SK-N-MC (cell line): ENCODE measurements at regions not wholly inside any gene's neighbourhood (a gene's known extent, or its start where the extent isn't known, plus 50 kb on each side); places are given as distances from the start of the nearest gene placed in this dataset.

ENCODE experiments used
- EZH2 ChIP-seq: fragments of 200-600 bp; sonication (generic); IDR thresholded peaks from one replicate; pipeline ENCODE4 v1.6.1; 2017; ENCODE audit warnings: antibody characterized with exemption
- FOXP2 ChIP-seq: optimal IDR thresholded peaks from 2 replicates; pipeline ENCODE3; 2011; ENCODE audit warnings: mild to moderate bottlenecking, moderate library complexity; ENCODE audit not compliant: insufficient read depth; ENCODE audit errors: extremely low read length, control extremely low read depth
- POLR2AphosphoS5 ChIP-seq: IDR thresholded peaks from 2 replicates; pipeline ENCODE4 v1.6.1; 2012; ENCODE audit warnings: mild to moderate bottlenecking, low read depth, low read length, borderline replicate concordance

GRCh38 chr4:33626221-33626620 is 2618.1 kb downstream of the ARAP2 start:
- TF ChIP-seq EZH2, result no peak
- no peak for TF ChIP-seq POLR2AphosphoS5
- TF ChIP-seq FOXP2, result no peak
